ENCODE measurements at regions not wholly inside any gene's neighbourhood (a gene's known extent, or its start where the extent isn't known, plus 50 kb on each side); places are given as distances from the start of the nearest gene placed in this dataset.

DNA sequence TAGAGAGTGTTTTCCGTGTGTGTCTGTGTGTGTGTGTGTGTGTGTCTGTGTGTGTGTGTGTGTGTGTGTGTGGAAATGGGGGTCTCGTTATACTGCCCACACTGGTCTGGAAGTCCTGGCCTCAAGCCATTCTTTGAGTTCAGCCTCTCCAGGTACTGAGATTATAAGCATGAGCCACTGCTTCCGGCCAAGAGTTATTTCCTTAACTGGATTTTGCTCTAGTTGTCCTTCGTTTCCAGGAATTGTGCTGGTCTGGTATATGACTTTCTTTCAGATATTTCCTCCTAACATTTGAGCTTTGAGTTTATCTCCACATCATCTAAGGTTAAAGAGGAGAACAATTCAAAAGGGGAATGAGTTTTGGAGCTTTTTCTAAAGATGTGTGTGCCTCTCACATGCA, 124.8 kb downstream of the SH3BGRL2 start:
- no peak overlapping the region for H2BK5ac ChIP-seq (ENCODE audit: insufficient read length, low read length)
- H3K18ac ChIP-seq (ENCODE audit: insufficient read length, low read depth, low read length) = no peak overlapping the region
- no peak overlapping the region for H4K5ac ChIP-seq (ENCODE audit: insufficient read length, low read depth, low read length)
- H3K4ac ChIP-seq (ENCODE audit: low read depth, low read length) = no peak overlapping the region
- no peak overlapping the region for H3K4me2 ChIP-seq (ENCODE audit: insufficient read depth, insufficient read length, low read length)
- no peak overlapping the region for H2BK12ac ChIP-seq (ENCODE audit: insufficient read length, low read depth, low read length)
- Mint-ChIP-seq H3K27ac (no peak overlapping the region), H3K4me3 (no peak overlapping the region), H3K4me1 (peaks cover 4 to 6% of the 10 kb centered on the region in 2 experiments), H3K36me3 (ENCODE audit: insufficient read depth in 1 of 3, low read depth in 3 of 3) (no peaks in the 10 kb centered on the region; a peak in 1 of 7 replicates), H3K27me3 (ENCODE audit: low read depth) (no peaks in the 10 kb centered on the region), H3K9me3 (no peaks in the 10 kb centered on the region; a peak in 1 of 5 replicates)
- WGBS (ENCODE audit: extremely low coverage, insufficient read length, low lambda C conversion rate) = no CpG with 5 or more reads among the region's 4 CpGs
- no peak overlapping the region for H3K9ac ChIP-seq (ENCODE audit: extremely low read depth, insufficient read length, low read length)
- H3K4me1 ChIP-seq (ENCODE audit: insufficient read depth, low read length) = no peaks in the 10 kb centered on the region
- no peaks in the 10 kb centered on the region for H4K20me1 ChIP-seq (ENCODE audit: control insufficient read depth, insufficient read depth, insufficient read length)
- no peaks in the 10 kb centered on the region for H3K79me1 ChIP-seq (ENCODE audit: insufficient read depth, low read depth, low read length, poor library complexity, severe bottlenecking)
- no peak overlapping the region for H3K56ac ChIP-seq (ENCODE audit: insufficient read length, low read depth, low read length)
- H3K27me3 ChIP-seq (ENCODE audit: insufficient read depth, low read length) = no peaks in the 10 kb centered on the region
- H2BK20ac ChIP-seq (ENCODE audit: low read depth, low read length, poor library complexity, severe bottlenecking) = no peak overlapping the region
- H2BK120ac ChIP-seq (ENCODE audit: low read depth, low read length, poor library complexity, severe bottlenecking) = no peak overlapping the region
- no peak for DNase-seq
- H3K23me2 ChIP-seq (ENCODE audit: insufficient read length, low read depth, low read length, poor library complexity, severe bottlenecking) = no peaks in the 10 kb centered on the region
- no peak overlapping the region for H3K23ac ChIP-seq (ENCODE audit: insufficient read length, low read depth, low read length)
- H3K27ac ChIP-seq (ENCODE audit: insufficient read length, low read depth, low read length) = no peak overlapping the region
- H3K9me3 ChIP-seq (ENCODE audit: control insufficient read depth, low read depth, low read length) = no peaks in the 10 kb centered on the region
- no peak overlapping the region for H4K91ac ChIP-seq (ENCODE audit: insufficient read length, low read depth, low read length)
- no peak overlapping the region for H3K14ac ChIP-seq (ENCODE audit: insufficient read depth, low read length)
- no peak overlapping the region for H2BK15ac ChIP-seq (ENCODE audit: low read depth, low read length)
- H3T11ph ChIP-seq (ENCODE audit: low read length) = no peak overlapping the region
- no peak overlapping the region for H4K8ac ChIP-seq (replicated peaks; ENCODE audit: insufficient read length, low read depth, low read length)
- H2AK5ac ChIP-seq (ENCODE audit: insufficient read length, low read length) = no peak overlapping the region
- TF ChIP-seq, protein P1, sequence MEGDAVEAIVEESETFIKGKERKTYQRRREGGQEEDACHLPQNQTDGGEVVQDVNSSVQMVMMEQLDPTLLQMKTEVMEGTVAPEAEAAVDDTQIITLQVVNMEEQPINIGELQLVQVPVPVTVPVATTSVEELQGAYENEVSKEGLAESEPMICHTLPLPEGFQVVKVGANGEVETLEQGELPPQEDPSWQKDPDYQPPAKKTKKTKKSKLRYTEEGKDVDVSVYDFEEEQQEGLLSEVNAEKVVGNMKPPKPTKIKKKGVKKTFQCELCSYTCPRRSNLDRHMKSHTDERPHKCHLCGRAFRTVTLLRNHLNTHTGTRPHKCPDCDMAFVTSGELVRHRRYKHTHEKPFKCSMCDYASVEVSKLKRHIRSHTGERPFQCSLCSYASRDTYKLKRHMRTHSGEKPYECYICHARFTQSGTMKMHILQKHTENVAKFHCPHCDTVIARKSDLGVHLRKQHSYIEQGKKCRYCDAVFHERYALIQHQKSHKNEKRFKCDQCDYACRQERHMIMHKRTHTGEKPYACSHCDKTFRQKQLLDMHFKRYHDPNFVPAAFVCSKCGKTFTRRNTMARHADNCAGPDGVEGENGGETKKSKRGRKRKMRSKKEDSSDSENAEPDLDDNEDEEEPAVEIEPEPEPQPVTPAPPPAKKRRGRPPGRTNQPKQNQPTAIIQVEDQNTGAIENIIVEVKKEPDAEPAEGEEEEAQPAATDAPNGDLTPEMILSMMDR (conservative IDR thresholded peaks at IDR 0.05) = no peak
- H3K79me2 ChIP-seq (ENCODE audit: insufficient read depth, low read length) = no peaks in the 10 kb centered on the region
- H2AFZ ChIP-seq (ENCODE audit: low read length) = no peak overlapping the region

All from H9 (cell line).